Esophagus squamous epithelium (tissue), 4 donors: ENCODE measurements at regions not wholly inside any gene's neighbourhood (a gene's known extent, or its start where the extent isn't known, plus 50 kb on each side); places are given as distances from the start of the nearest gene placed in this dataset.

Experiments
- POLR2A ChIP-seq, 4 donors: fragments of 450-650 bp; IDR thresholded peaks; one replicate each; pipeline ENCODE4 v1.6.1; 2017; ENCODE audit warnings: antibody characterized with exemption in 4 of 4, mild to moderate bottlenecking in 4 of 4, moderate library complexity in 3 of 4
- TF ChIP-seq, protein P1 (sequence below), 6 experiments: fragments of 450-650 bp in 4 of 6; fragments of 200-600 bp in 2 of 6; sonication (generic) in 2 of 6; IDR thresholded peaks; one replicate each; pipeline ENCODE4 v1.5.1; 2016 to 2019; ENCODE audit warnings: antibody characterized with exemption in 6 of 6, mild to moderate bottlenecking in 4 of 6, moderate library complexity in 4 of 6

DNA sequence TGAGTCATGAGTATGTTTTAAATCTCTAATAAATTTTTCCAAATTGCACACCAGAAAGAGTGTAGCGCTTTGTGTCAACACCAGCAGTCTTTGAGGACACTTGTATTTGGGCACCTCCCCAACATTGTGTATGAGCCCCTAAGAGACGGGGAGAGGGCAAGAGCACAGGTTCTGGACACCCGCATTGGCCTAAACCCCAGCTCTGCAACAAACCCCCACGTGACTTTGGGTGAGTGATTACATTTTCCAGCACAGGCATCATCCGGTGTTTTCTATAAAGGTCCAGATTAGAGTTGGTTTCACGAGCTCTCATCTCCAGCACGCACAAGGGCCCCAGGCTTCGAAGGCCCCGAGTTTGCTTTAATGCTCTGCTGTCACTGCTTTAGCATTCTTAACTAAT lies 66.3 kb upstream of the SLC45A1 start:
- TF ChIP-seq, protein P1, sequence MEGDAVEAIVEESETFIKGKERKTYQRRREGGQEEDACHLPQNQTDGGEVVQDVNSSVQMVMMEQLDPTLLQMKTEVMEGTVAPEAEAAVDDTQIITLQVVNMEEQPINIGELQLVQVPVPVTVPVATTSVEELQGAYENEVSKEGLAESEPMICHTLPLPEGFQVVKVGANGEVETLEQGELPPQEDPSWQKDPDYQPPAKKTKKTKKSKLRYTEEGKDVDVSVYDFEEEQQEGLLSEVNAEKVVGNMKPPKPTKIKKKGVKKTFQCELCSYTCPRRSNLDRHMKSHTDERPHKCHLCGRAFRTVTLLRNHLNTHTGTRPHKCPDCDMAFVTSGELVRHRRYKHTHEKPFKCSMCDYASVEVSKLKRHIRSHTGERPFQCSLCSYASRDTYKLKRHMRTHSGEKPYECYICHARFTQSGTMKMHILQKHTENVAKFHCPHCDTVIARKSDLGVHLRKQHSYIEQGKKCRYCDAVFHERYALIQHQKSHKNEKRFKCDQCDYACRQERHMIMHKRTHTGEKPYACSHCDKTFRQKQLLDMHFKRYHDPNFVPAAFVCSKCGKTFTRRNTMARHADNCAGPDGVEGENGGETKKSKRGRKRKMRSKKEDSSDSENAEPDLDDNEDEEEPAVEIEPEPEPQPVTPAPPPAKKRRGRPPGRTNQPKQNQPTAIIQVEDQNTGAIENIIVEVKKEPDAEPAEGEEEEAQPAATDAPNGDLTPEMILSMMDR (IDR thresholded peaks at IDR 0.05), result no peak
- no peak for TF ChIP-seq POLR2A (IDR thresholded peaks at IDR 0.05)
